ENCODE measurements at regions not wholly inside any gene's neighbourhood (a gene's known extent, or its start where the extent isn't known, plus 50 kb on each side); places are given as distances from the start of the nearest gene placed in this dataset.

- DNase-seq: no peak
Measured at GRCh38 chr6:33862536-33862935, 58.7 kb upstream of the MLN start.

GRCh38 chr6:33861722-33862121, 57.9 kb upstream of the MLN start:
- DNase-seq: no peak

GRCh38 chr6:33860706-33861474, 57.1 kb upstream of the MLN start:
- no peak for DNase-seq

- DNase-seq: no peak
Measured at GRCh38 chr6:33860006-33860405, 56.2 kb upstream of the MLN start.

GRCh38 chr6:33858804-33859505, 55.2 kb upstream of the MLN start:
- no peak for DNase-seq

- DNase-seq: no peak
Measured at GRCh38 chr6:33857932-33858475, 54.2 kb upstream of the MLN start.

GRCh38 chr6:33857093-33857931, 53.5 kb upstream of the MLN start:
- no peak for DNase-seq

GRCh38 chr6:33856655-33857054, 52.9 kb upstream of the MLN start:
- DNase-seq: no peak

GRCh38 chr6:33856031-33856590, 52.3 kb upstream of the MLN start:
- DNase-seq: no peak

GRCh38 chr6:33854572-33855030, 50.8 kb upstream of the MLN start:
- DNase-seq: no peak

- no peak for DNase-seq
Measured at GRCh38 chr6:33853736-33854135, 49.9 kb upstream of the MLN start.
